HG02870 (cell line): ENCODE measurements at regions not wholly inside any gene's neighbourhood (a gene's known extent, or its start where the extent isn't known, plus 50 kb on each side); places are given as distances from the start of the nearest gene placed in this dataset.

Source experiments
- ATAC-seq: cut with Tn5 transposase; IDR thresholded peaks from one replicate; pipeline ENCODE4 v1.9.1; 2021; ENCODE audit warnings: mild to moderate bottlenecking, moderate library complexity; ENCODE audit not compliant: unreplicated experiment

GRCh38 chr10:10432296-10433035 lies 585.2 kb upstream of the CELF2 start:
- ATAC-seq = no peak

GRCh38 chr10:10434312-10434711 lies 583.4 kb upstream of the CELF2 start:
- no peak for ATAC-seq

DNA sequence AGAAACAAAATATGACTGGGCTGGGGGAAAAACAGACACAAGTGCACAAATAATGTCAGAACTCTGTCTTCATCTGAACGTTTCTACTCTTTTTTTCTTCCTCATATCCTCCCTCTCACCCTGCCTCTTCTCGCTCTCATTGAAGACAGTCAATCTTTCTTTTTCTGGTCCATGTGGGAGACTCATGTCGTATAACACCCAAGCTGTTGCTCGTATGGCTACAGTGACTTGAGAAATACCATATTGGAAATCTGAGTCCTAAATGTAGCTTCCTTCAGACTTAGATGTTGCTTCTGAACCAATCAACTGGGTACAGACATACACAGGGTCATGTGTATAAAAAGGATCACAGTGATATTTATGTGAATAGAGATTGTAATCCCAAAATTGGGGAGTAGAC lies 579.8 kb upstream of the CELF2 start:
- no peak for ATAC-seq

DNA sequence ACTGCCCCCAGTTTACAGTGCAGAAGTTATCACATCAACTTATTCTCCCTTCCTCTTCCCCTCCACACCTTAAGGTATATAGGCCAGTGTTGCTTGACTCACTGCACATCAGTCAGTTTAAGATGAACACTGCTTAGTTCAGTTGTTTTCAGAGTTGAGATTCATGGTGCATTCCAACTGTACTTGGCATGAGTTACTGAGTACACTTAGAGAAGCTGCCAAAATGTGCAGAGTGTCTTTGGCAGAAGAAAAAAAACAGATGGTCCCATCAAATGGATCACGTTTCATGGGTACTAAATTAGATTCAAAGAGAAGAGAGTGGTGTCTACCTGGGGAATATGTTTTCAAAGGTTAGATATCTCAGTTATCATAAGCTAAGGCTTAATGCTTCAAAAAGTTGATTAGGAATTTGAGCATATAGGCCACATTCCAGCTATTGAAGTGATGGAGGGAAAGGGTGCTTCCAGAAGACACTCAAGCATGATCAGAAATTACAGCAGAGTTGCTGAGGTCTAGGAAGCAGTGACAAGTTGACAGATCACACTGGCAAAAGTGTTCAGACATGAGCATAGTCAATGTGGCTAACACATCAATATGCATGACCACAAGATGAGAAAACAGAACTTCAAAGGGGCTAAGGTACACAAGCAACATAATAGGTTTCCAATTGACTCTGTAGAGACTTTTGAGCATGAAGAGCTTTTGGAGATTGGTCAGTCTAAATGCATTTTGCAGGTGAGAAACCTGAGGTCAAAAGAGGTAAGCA lies 579.2 kb upstream of the CELF2 start:
- ATAC-seq = no peak

- no peak for ATAC-seq
Observed at GRCh38 chr10:10456856-10457255, 560.8 kb upstream of the CELF2 start.

- no peak for ATAC-seq
Observed at GRCh38 chr10:10460451-10460850, 557.2 kb upstream of the CELF2 start.

GRCh38 chr10:10462151-10462941 lies 555.3 kb upstream of the CELF2 start:
- no peak for ATAC-seq

- ATAC-seq = no peak
Observed at GRCh38 chr10:10471758-10472157, 545.9 kb upstream of the CELF2 start.

GRCh38 chr10:10475812-10476211 lies 541.9 kb upstream of the CELF2 start:
- no peak for ATAC-seq

GRCh38 chr10:10477844-10478243 lies 539.8 kb upstream of the CELF2 start:
- no peak for ATAC-seq

GRCh38 chr10:10479465-10479864 lies 538.2 kb upstream of the CELF2 start:
- ATAC-seq = no peak

DNA sequence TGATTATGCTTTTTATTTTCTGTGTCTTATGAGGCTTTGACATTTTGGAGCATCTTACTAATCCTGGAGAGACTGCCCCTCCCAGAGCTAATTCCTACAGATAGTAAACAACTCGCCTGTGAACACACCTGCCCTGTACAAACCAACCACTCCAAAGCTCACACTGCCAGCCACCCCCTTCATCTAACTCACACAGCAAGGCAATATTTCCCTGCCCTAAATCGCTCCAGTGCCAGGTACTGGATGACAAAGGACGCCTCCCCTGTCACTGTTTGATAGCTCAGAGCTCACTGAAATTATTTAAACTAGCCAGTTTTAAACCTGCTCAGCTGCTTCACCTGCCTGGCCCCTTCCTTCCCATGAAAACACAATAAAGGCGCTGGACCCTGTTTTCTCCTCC lies 535.1 kb upstream of the CELF2 start:
- ATAC-seq = no peak

- no peak for ATAC-seq
Observed at GRCh38 chr10:10489076-10489475, 528.6 kb upstream of the CELF2 start.

GRCh38 chr10:10489805-10490571 lies 527.7 kb upstream of the CELF2 start:
- ATAC-seq = no peak

DNA sequence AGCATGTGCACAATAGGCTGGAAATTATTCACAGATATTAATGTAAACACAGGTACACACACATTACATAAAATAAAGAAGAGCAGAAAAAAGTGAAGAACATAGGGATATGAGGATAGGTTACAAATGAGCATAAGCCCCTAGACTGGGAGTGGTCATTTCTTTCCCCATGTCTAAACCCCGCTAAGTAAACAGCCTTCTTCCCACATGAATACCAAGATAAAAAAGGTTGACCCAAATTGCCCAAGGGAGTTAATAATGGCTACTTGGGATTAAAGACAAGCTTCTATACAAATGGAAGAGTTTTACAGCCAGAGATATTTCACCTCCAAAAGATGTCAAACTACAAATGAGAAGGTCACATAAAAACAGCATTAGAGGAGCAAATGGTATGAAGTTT lies 527.1 kb upstream of the CELF2 start:
- no peak for ATAC-seq

- ATAC-seq = no peak
Observed at GRCh38 chr10:10492420-10492819, 525.3 kb upstream of the CELF2 start.

- ATAC-seq = no peak
Observed at GRCh38 chr10:10493833-10494232, 523.8 kb upstream of the CELF2 start.

- no peak for ATAC-seq
Observed at GRCh38 chr10:10497245-10497644, 520.4 kb upstream of the CELF2 start.

DNA sequence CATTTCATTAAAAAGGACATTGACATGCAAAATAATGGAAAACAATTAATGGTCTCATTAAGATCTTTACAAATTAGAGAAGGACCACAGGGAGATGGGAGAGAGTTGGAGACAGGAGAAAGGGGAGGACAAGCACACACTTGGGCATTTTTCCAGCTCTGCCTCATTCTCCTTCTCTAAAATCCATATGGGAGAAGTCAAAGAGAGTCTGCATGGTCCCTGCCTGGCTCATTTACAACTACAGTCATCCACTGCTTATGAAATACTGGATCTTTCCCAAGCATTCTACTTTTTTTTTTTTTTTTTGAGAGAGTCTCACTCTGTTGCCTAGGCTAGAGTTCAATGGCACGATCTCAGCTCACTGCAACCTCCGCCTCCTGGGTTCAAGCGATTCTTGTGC lies 518.9 kb upstream of the CELF2 start:
- ATAC-seq = no peak

- no peak for ATAC-seq
Observed at GRCh38 chr10:10499839-10500238, 517.8 kb upstream of the CELF2 start.

- no peak for ATAC-seq
Observed at GRCh38 chr10:10500937-10501336, 516.7 kb upstream of the CELF2 start.
